ENCODE measurements at regions not wholly inside any gene's neighbourhood (a gene's known extent, or its start where the extent isn't known, plus 50 kb on each side); places are given as distances from the start of the nearest gene placed in this dataset.

DNA sequence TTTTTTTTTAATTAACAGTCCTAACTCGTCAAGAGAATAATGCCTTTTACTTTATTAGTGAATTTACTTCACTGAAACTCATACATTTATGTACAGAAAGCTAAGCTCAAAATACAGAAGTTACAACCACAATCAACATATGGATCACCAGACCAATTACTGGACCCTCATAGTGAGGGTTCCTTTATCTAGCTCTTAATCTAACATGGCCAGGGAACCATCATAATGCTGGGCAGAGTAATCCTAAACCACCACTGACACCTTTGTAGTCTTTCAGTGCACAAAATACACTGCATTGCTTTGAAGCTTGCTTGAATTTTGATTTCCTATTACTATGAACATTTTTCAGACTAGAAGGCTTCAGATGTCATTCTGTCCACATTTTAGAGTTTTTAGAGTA is 1406.6 kb upstream of the PCDH9 start:
- TF ChIP-seq POLR2A (IDR thresholded peaks at IDR 0.05; ENCODE audit: low read depth, low read length) (no peak), POLR2AphosphoS5 (IDR thresholded peaks at IDR 0.05; ENCODE audit: low read depth, low read length) (no peak), SPI1 (IDR thresholded peaks at IDR 0.05; ENCODE audit: low read depth, low read length) (no peak), PAX5 (IDR thresholded peaks at IDR 0.05; ENCODE audit: insufficient read depth, low read length, severe bottlenecking) (no peak), POU2F2 (IDR thresholded peaks at IDR 0.05; ENCODE audit: low read depth, low read length) (no peak), TAF1 (IDR thresholded peaks at IDR 0.05; ENCODE audit: low read depth, low read length) (no peak)
